GM18861 (cell line): ENCODE measurements at regions not wholly inside any gene's neighbourhood (a gene's known extent, or its start where the extent isn't known, plus 50 kb on each side); places are given as distances from the start of the nearest gene placed in this dataset.
"Not testable (repeated sequence)": the region's sequence is repeated elsewhere in the genome, so short reads cannot be mapped to it uniquely, and the experiment has no call there.

Experiments used
- ATAC-seq: cut with Tn5 transposase; IDR thresholded peaks from one replicate; pipeline ENCODE4 v1.9.1; 2021; ENCODE audit not compliant: unreplicated experiment

GRCh38 chr18:27510036-27510633, 325.0 kb upstream of the CHST9 start:
- ATAC-seq, result not testable (repeated sequence)

GRCh38 chr18:27501671-27502070, 316.6 kb upstream of the CHST9 start:
- ATAC-seq, result no peak

DNA sequence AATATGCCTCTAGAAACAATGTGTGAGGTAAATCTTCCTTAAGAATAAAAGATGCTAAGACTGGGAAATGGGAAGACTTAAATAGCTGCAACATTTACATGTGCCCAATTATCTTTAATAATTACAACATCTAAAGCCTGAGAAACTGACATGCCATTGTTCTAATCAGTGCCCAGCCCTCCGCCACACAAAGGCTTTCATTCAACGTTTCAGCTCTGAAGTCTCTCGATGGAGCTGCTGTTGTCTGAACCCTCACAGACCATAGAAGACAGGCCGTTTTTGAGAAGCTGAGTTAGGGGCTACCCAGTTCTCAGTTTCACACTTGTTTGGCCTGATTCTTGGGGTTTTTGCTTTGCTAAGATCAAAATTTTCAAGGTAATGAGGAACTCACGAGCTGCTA, 315.4 kb upstream of the CHST9 start:
- no peak for ATAC-seq

DNA sequence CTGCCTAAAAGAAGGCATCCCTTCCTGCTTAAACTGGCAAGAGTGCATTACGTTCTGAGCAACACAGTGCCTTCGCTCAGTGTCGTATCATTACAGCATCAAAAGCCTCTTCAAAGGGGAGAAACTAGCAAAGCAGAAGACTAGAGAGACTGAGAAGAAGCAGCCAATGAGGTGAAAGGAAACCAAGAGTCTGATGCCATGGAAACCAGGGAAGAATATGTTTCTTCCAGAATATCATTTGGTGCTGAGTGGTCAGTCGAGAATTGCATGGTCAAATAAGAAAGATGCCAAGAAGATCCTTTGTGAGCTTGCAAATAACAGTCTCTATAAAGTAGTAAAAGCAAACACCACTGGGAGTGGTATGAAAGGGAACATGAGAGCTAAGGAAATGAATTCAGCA, 312.1 kb upstream of the CHST9 start:
- no peak for ATAC-seq

DNA sequence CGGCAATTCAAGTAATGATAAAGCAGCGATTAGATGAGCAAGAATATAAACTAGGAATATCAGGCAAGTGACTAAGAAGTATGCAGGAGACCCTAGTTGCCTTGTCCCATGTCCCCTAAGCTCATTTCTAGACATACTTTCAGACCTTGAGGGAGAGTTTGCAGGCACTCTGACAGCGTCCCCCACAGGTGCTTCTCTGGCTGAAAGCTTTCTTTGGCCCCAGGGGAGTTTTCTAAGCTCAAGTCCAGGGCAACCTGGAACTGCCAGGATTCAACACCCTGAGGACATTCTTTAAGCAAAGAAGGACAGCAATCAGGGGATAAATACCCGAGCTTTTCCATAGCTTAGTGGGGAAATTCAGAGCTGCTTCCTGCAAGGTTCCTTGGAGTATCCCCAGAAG, 308.1 kb upstream of the CHST9 start:
- ATAC-seq, result no peak

DNA sequence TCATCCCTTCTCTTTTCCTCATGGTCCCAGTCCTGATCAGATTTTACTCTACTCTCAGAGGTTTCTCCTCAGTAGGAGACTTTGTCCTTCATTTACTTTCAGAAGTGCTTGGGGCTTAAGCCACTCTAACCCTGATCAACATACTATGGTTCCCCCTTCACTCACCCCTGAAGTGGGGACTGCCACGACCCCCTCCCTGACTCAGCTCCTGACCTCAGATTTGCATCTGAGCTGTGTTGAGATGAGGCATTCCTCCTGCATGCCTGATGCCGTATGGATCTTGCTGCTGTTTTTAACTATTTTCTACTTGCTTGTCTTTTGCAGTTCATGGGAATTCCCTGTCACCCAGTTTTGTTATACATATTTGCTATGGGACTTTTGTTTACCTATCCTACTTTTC, 306.7 kb upstream of the CHST9 start:
- no peak for ATAC-seq

DNA sequence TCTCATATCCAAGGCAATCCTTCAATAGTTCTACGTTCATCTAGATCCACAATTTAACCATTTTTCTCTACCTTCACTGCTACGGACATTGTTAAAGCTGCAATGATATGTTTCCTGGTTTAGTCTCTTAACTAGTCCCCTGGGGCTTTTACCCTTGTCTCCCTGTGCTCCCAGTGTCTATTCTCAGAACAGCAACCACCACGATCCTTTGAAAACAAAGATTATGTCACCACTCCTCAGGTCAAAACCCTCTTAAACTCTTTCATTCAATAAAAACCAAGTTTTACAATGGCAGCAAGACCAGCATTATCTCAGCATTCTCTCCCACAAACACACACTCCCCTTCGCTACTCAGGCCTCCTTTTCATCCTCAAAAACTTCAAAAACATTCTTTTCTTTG, 298.2 kb upstream of the CHST9 start:
- no peak for ATAC-seq

DNA sequence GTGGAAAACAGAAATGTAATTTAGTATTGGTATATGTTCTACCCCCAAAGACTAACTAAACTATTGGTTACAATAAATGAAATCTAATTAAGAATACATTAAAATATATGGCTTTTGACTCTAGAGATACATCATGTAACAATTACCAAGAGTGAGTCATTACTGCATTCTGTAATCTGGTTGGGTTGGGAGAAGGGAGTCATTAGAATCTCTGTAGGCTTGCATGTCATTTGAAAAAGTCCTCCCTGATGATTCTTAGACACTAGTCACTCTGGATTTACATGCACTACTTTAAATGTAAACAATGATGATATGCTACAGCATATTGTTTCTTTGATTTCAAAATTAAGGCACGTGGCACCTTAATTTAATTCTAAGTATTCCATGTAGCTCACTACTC, 293.4 kb upstream of the CHST9 start:
- ATAC-seq, result no peak

GRCh38 chr18:27473318-27473717, 288.2 kb upstream of the CHST9 start:
- no peak for ATAC-seq

DNA sequence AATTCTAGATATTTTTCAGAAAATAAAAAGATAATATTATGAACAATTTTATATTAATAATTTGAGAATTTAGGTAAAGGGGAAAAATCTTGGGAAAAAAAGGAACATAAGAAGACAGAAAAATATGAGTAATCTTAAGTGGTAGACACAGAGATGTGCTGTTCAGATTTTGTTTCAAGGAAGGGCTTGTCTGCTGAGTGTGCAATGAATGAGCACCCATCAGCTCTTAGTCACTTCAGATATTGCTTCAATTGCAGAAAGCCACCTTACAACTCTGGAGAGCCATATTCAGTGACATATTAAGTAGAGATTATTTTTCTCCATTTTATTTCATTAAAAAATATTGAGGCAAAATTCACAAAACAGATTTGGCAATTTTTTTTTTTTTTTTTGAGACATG, 282.0 kb upstream of the CHST9 start:
- ATAC-seq, result no peak

DNA sequence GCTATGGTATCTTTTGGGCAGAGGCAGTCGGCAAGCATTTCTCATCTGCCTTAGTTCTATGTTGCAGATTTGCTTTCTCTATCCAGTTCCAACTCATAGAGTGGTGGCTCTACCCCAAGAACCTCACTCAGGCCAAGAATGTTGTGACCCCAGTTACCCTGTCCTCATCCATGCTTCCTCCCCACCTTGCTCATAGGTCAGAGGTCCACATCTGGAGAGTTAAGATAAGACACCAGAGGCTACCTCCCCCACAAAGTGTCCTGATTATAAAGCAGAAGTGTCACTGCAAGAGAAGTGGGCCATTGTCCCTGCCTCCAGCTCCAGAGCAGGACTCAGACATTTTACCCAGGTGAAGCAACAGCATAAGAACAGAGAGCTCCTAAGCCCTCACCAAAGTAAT, 276.8 kb upstream of the CHST9 start:
- no peak for ATAC-seq

GRCh38 chr18:27449104-27449503, 264.0 kb upstream of the CHST9 start:
- no peak for ATAC-seq

DNA sequence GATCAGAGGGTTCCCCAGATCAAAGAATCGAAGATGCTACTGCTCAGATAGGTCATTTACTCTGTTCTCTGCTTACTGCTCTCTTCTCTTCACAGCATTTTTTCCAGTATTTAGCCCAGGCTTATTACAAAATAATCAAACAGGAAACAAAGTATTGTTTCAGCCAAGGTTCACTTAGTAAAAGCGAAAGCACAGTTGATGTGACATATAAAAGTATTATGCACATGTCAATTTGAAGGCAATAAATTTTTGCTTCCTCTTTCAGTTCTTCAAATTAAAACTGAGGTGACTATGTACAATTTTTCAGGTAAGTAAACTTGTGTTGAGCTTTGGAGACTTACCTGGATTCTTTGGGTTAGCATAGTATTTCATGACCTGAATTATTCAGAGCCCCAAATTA, 262.8 kb upstream of the CHST9 start:
- ATAC-seq, result no peak

- no peak for ATAC-seq
Observed at GRCh38 chr18:27447451-27447881, 262.4 kb upstream of the CHST9 start.

DNA sequence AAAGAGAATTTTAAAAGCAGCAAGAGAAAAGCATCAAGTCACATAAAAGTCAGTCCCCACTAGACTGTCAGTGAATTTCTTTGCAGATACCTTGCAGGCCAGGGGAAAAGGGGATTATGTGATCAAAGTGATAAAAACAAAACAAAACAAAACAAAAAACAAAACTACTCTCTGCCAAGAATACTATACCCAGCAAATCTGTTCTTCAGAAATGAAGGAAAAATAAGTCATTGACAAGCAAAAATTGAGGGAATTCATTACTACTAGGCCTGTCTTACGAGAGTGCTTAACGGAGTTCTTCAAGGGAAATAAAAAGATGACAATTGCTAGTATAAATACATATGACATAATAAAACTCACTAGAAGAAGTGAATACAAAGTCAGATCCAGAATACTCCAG, 245.5 kb upstream of the CHST9 start:
- no peak for ATAC-seq

GRCh38 chr18:27428716-27429475, 243.8 kb upstream of the CHST9 start:
- ATAC-seq, result no peak

GRCh38 chr18:27428120-27428519, 243.0 kb upstream of the CHST9 start:
- ATAC-seq, result no peak

DNA sequence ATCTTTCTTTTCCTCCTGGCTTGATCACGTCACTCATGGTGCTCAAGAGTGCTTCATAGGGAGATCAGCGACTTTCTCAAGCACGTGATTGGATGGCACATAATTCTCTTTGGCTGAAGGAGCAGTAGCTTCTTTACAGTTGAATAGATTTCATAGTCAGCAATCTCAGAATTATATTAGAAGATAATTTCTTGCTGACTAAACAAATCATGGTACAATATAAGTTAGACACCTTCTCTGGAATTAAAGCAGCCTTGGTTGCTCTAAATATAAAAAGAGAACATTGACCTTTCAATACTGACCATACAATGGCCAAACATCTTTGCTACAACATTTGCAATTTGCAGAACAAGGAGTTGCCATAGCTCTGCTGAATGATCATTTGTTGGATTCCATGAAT, 238.5 kb upstream of the CHST9 start:
- ATAC-seq, result no peak

GRCh38 chr18:27419646-27420045, 234.5 kb upstream of the CHST9 start:
- ATAC-seq, result no peak

GRCh38 chr18:27415495-27415894, 230.4 kb upstream of the CHST9 start:
- ATAC-seq, result no peak

- ATAC-seq, result no peak
Observed at GRCh38 chr18:27414682-27415081, 229.6 kb upstream of the CHST9 start.

- no peak for ATAC-seq
Observed at GRCh38 chr18:27413495-27414401, 228.6 kb upstream of the CHST9 start.
